H9 (cell line): ENCODE measurements at regions not wholly inside any gene's neighbourhood (a gene's known extent, or its start where the extent isn't known, plus 50 kb on each side); places are given as distances from the start of the nearest gene placed in this dataset.

Experiments used
- DNase-seq: peaks from one replicate; pipeline ENCODE4 v3.0.0-alpha.2; 2017
- H2AFZ ChIP-seq: one replicate; pipeline ENCODE4 v1.6.1; 2013; ENCODE audit warnings: mild to moderate bottlenecking, low read length, control low read depth, moderate library complexity
- H2AK5ac ChIP-seq: 2 replicates; pipeline ENCODE4 v1.6.1; 2013; ENCODE audit warnings: low read length, control low read depth, mixed read lengths; ENCODE audit not compliant: insufficient read length
- H2BK120ac ChIP-seq: one replicate; pipeline ENCODE4 v1.6.1; 2013; ENCODE audit warnings: low read depth, mild to moderate bottlenecking, low read length, control low read depth, inconsistent platforms; ENCODE audit not compliant: poor library complexity, severe bottlenecking
- H2BK12ac ChIP-seq: 2 replicates; pipeline ENCODE4 v1.6.1; 2013; ENCODE audit warnings: low read length, control low read depth, mixed read lengths, low read depth; ENCODE audit not compliant: insufficient read length
- H2BK15ac ChIP-seq: 2 replicates; pipeline ENCODE4 v1.6.1; 2013; ENCODE audit warnings: low read depth, low read length, control low read depth
- H2BK20ac ChIP-seq: one replicate; pipeline ENCODE4 v1.6.1; 2013; ENCODE audit warnings: low read depth, mild to moderate bottlenecking, low read length, control low read depth, inconsistent platforms; ENCODE audit not compliant: poor library complexity, severe bottlenecking
- H2BK5ac ChIP-seq: 2 replicates; pipeline ENCODE4 v1.6.1; 2013; ENCODE audit warnings: low read length, control low read depth, mixed read lengths; ENCODE audit not compliant: insufficient read length
- H3K14ac ChIP-seq: 2 replicates; pipeline ENCODE4 v1.6.1; 2013; ENCODE audit warnings: low read length, control low read depth; ENCODE audit not compliant: insufficient read depth
- H3K18ac ChIP-seq: 2 replicates; pipeline ENCODE4 v1.6.1; 2013; ENCODE audit warnings: low read depth, mild to moderate bottlenecking, mixed read lengths, low read length, control low read depth; ENCODE audit not compliant: insufficient read length
- H3K23ac ChIP-seq: 2 replicates; pipeline ENCODE4 v1.6.1; 2013; ENCODE audit warnings: low read length, control low read depth, mixed read lengths, low read depth; ENCODE audit not compliant: insufficient read length
- H3K23me2 ChIP-seq: 2 replicates; pipeline ENCODE4 v1.6.1; 2013; ENCODE audit warnings: low read depth, mild to moderate bottlenecking, mixed read lengths, low read length, control low read depth; ENCODE audit not compliant: insufficient read length, poor library complexity, severe bottlenecking
- H3K27ac ChIP-seq: 2 replicates; pipeline ENCODE4 v1.5.1; 2013; ENCODE audit warnings: low read length, control low read depth, mixed read lengths, low read depth; ENCODE audit not compliant: insufficient read length
- H3K27me3 ChIP-seq: 2 replicates; pipeline ENCODE4 v1.6.1; 2013; ENCODE audit warnings: low read length, control low read depth, inconsistent platforms; ENCODE audit not compliant: insufficient read depth
- H3K4ac ChIP-seq: 2 replicates; pipeline ENCODE4 v1.6.1; 2013; ENCODE audit warnings: low read depth, mild to moderate bottlenecking, control low read depth, inconsistent platforms, low read length, moderate library complexity
- H3K4me1 ChIP-seq: 2 replicates; pipeline ENCODE4 v1.6.1; 2013; ENCODE audit warnings: low read length, control low read depth, inconsistent platforms; ENCODE audit not compliant: insufficient read depth
- H3K4me2 ChIP-seq: 2 replicates; pipeline ENCODE4 v1.6.1; 2013; ENCODE audit warnings: low read length, control low read depth, mixed read lengths; ENCODE audit not compliant: insufficient read length, insufficient read depth
- H3K56ac ChIP-seq: 2 replicates; pipeline ENCODE4 v1.6.1; 2013; ENCODE audit warnings: low read depth, mild to moderate bottlenecking, mixed read lengths, low read length, control low read depth; ENCODE audit not compliant: insufficient read length
- H3K79me1 ChIP-seq: 2 replicates; pipeline ENCODE4 v1.6.1; 2013; ENCODE audit warnings: low read depth, mild to moderate bottlenecking, moderate library complexity, low read length, control low read depth, inconsistent platforms; ENCODE audit not compliant: insufficient read depth, poor library complexity, severe bottlenecking
- H3K79me2 ChIP-seq: 2 replicates; pipeline ENCODE4 v1.6.1; 2013; ENCODE audit warnings: low read length, control low read depth, inconsistent platforms; ENCODE audit not compliant: insufficient read depth
- H3K9ac ChIP-seq: 2 replicates; pipeline ENCODE4 v1.6.1; 2013; ENCODE audit warnings: low read length, control low read depth, mixed read lengths; ENCODE audit not compliant: insufficient read length; ENCODE audit errors: extremely low read depth
- H3K9me3 ChIP-seq: one replicate; pipeline ENCODE4 v1.6.1; 2013; ENCODE audit warnings: low read depth, low read length, inconsistent platforms; ENCODE audit not compliant: control insufficient read depth
- H3T11ph ChIP-seq: one replicate; pipeline ENCODE4 v1.6.1; 2013; ENCODE audit warnings: mild to moderate bottlenecking, low read length, control low read depth, inconsistent platforms
- H4K20me1 ChIP-seq: one replicate; pipeline ENCODE4 v1.6.1; 2013; ENCODE audit not compliant: control insufficient read depth, insufficient read length, insufficient read depth
- H4K5ac ChIP-seq: 2 replicates; pipeline ENCODE4 v1.6.1; 2013; ENCODE audit warnings: low read depth, mild to moderate bottlenecking, mixed read lengths, low read length, control low read depth; ENCODE audit not compliant: insufficient read length
- H4K8ac ChIP-seq: replicated peaks from 2 replicates; pipeline ENCODE4 v1.6.1; 2013; ENCODE audit warnings: low read length, control low read depth, mixed read lengths, low read depth; ENCODE audit not compliant: insufficient read length
- H4K91ac ChIP-seq: 2 replicates; pipeline ENCODE4 v1.6.1; 2013; ENCODE audit warnings: low read depth, mild to moderate bottlenecking, moderate library complexity, mixed read lengths, low read length, control low read depth; ENCODE audit not compliant: insufficient read length
- H3K27ac Mint-ChIP-seq, 3 experiments: 2 replicates in 2 of 3; 3 replicates in 1 of 3; pipeline ENCODE4 v1.8.0; 2020 to 2021; ENCODE audit warnings: mixed read lengths in 3 of 3, mild to moderate bottlenecking in 1 of 3, moderate library complexity in 1 of 3
- H3K27me3 Mint-ChIP-seq: 2 replicates; pipeline ENCODE4 v1.8.0; 2021; ENCODE audit warnings: low read depth, mild to moderate bottlenecking, moderate library complexity, mixed read lengths
- H3K36me3 Mint-ChIP-seq, 3 experiments: 2 replicates in 2 of 3; 3 replicates in 1 of 3; pipeline ENCODE4 v1.8.0; 2020 to 2021; ENCODE audit warnings: low read depth in 3 of 3, mixed read lengths in 3 of 3; ENCODE audit not compliant: insufficient read depth in 1 of 3
- H3K4me1 Mint-ChIP-seq, 2 experiments: 2 replicates each; pipeline ENCODE4 v1.8.0; 2020; ENCODE audit warnings: mixed read lengths in 2 of 2
- H3K4me3 Mint-ChIP-seq, 2 experiments: 2 replicates in 1 of 2; 3 replicates in 1 of 2; pipeline ENCODE4 v1.8.0; 2020 to 2021; ENCODE audit warnings: mild to moderate bottlenecking in 2 of 2, mixed read lengths in 2 of 2, moderate library complexity in 1 of 2
- H3K9me3 Mint-ChIP-seq, 2 experiments: 2 replicates in 1 of 2; 3 replicates in 1 of 2; pipeline ENCODE4 v1.8.0; 2020; ENCODE audit warnings: mild to moderate bottlenecking in 2 of 2, mixed read lengths in 2 of 2, moderate library complexity in 1 of 2
- CTCF ChIP-seq: fragments of 200-600 bp; sonication (generic); conservative IDR thresholded peaks from 3 replicates; pipeline ENCODE4 v1.8.0; 2021; ENCODE audit warnings: antibody characterized with exemption, mild to moderate bottlenecking
- WGBS: extraction: QIAGEN DNeasy Blood & Tissue Kit; methylation state at CpG from one replicate; pipeline ENCODE4 v1.1.7; 2013; ENCODE audit warnings: missing lambda C conversion rate, low lambda C conversion rate, mixed read lengths; ENCODE audit not compliant: insufficient read length; ENCODE audit errors: extremely low coverage; 5-methylcytosine and 5-hydroxymethylcytosine counted together

- no peak overlapping the region for H3K4me3 Mint-ChIP-seq
- H3K9ac ChIP-seq = no peak overlapping the region
- no peaks in the 10 kb centered on the region for H3K27me3 Mint-ChIP-seq
- no peaks in the 10 kb centered on the region for H3K27me3 ChIP-seq
- DNase-seq = no peak
- no peak overlapping the region for H4K8ac ChIP-seq
- no peak overlapping the region for H2AFZ ChIP-seq
- H3K23ac ChIP-seq = no peak overlapping the region
- peak overlapping the region; percentile 52; the same call in 1 of the 2 replicates for H3K14ac ChIP-seq
- no peaks in the 10 kb centered on the region for H3K9me3 ChIP-seq
- no peak overlapping the region for H2BK15ac ChIP-seq
- H2AK5ac ChIP-seq = no peak overlapping the region
- no peaks in the 10 kb centered on the region for H3K23me2 ChIP-seq
- no peaks in the 10 kb centered on the region; the same call in 1 of the 2 replicates for H3K4me1 ChIP-seq
- H2BK20ac ChIP-seq = no peak overlapping the region
- no peak overlapping the region for H2BK120ac ChIP-seq
- no peak overlapping the region for H2BK12ac ChIP-seq
- no peak overlapping the region for H3T11ph ChIP-seq
- H3K18ac ChIP-seq = no peak overlapping the region
- H3K4ac ChIP-seq = no peak overlapping the region
- H4K91ac ChIP-seq = no peak overlapping the region
- no peaks in the 10 kb centered on the region for H4K20me1 ChIP-seq
- no peaks in the 10 kb centered on the region for H3K36me3 Mint-ChIP-seq
- H3K79me2 ChIP-seq = no peaks in the 10 kb centered on the region
- no CpG with 5 or more reads among the region's 6 CpGs for WGBS
- no peak overlapping the region for H3K27ac ChIP-seq
- H3K79me1 ChIP-seq = no peaks in the 10 kb centered on the region
- no peak overlapping the region for H4K5ac ChIP-seq
- no peak for TF ChIP-seq CTCF
- no peak overlapping the region for H3K56ac ChIP-seq
- H3K27ac Mint-ChIP-seq = peak overlapping the region in 1 of 3 experiments; percentile 65; a peak in 4 of 7 replicates
- no peak overlapping the region for H3K4me2 ChIP-seq
- peaks cover 13 to 16% of the 10 kb centered on the region in 2 experiments for H3K4me1 Mint-ChIP-seq
- H2BK5ac ChIP-seq = no peak overlapping the region
- no peaks in the 10 kb centered on the region for H3K9me3 Mint-ChIP-seq
These were observed 104.0 kb downstream of the SLC25A47 start for GRCh38 chr14:100427166-100427565.
